Astrocyte of the hippocampus (primary cell): ENCODE measurements at regions not wholly inside any gene's neighbourhood (a gene's known extent, or its start where the extent isn't known, plus 50 kb on each side); places are given as distances from the start of the nearest gene placed in this dataset.
A peak's percentile ranks its signal among the peaks of the same experiment; 100 is the strongest.
"Not testable (repeated sequence)": the region's sequence is repeated elsewhere in the genome, so short reads cannot be mapped to it uniquely, and the experiment has no call there.

Experiments used
- DNase-seq: peaks from one replicate; pipeline ENCODE4 v3.0.0; 2011; ENCODE audit warnings: low read depth, low spot score

DNA sequence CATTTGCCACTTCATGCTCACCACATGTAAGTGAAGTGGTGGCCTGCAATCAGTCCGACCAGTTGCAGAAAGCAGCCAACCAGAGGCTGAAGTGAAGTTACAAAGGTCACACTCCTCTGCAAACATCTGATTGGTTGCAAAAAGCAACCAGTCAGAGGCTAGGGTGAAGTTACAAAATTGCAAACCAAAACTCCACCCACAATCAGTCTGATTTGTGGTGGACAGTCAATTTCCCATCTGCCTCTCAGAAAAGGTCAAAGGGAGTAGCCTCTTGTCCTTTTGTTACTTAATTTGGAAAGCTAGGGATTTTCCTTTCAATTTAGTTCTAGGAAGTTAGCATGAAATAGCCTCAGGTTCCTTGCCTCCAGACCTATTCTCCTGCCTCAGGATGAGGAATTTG, 185.0 kb downstream of the UXS1 start:
- DNase-seq = no peak

- DNase-seq = no peak
Measured at GRCh38 chr2:106004851-106005250, 189.2 kb downstream of the UXS1 start.

- DNase-seq = no peak
Measured at GRCh38 chr2:105999211-105999989, 194.7 kb downstream of the UXS1 start.

GRCh38 chr2:105997711-105998110, 196.4 kb downstream of the UXS1 start:
- no peak for DNase-seq

- DNase-seq = no peak
Measured at GRCh38 chr2:105990624-105991023, 203.5 kb downstream of the UXS1 start.

GRCh38 chr2:105989803-105990202, 204.3 kb downstream of the UXS1 start:
- DNase-seq = not testable (repeated sequence)

- no peak for DNase-seq
Measured at GRCh38 chr2:105989070-105989469, 205.0 kb downstream of the UXS1 start.

DNA sequence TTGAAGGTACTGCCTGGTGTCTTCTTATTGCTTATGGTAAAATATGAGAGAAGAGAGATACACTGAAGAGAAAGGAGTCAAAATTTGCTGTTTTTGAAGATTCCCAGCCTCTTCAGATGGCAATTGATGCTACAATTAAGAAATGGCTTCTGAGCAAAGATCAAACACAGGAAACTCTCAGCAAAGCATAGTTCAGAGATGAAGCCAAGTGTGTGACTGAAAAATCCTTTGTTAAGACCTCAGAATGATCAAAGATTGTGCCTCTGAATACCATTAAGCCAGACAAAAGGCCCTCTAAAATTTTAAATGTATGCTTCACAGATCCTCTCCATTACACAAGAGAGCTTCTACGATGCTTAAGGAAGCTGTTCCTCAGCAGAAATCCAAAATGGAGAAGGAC, 216.3 kb downstream of the UXS1 start:
- no peak for DNase-seq

DNA sequence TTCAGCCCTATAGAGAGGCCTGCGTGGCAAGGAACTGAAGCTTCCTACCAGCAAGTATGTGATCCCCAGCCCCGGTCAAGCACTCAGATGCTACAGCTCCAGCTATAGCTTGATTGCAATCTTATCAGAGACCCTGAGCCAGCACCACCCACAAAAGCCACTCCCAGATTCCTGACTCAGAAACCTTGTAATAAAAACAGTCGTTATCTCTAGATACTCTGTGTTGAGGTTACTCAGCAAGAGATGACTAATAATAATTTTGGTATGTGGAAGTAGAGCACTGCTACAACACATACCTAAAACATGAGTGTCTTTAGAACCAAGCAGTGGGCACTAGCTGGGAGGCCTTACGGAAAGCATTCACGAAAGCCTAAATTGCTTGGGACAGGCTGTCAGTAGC, 216.9 kb downstream of the UXS1 start:
- peak; percentile 50 for DNase-seq

DNA sequence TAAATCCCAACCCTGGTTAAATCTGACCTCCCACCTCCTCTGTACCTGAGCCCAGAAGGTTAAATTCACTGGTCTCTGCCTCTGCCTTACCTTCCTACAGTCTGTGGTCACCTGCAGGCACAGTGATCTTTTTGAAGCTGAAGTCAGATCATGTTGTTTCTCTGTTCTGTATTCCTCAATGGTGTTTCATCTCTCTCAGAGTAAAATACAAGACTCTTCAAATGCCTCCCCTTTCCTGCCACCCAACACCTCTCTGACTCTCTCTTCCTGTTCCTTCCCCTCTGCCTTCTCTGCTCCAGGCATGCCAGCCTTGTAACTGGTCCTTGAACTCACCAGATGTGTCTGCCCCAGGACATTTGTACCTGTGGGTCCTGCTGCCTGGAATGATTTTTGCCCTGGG, 219.3 kb downstream of the UXS1 start:
- no peak for DNase-seq

- no peak for DNase-seq
Measured at GRCh38 chr2:105972927-105973326, 221.2 kb downstream of the UXS1 start.

DNA sequence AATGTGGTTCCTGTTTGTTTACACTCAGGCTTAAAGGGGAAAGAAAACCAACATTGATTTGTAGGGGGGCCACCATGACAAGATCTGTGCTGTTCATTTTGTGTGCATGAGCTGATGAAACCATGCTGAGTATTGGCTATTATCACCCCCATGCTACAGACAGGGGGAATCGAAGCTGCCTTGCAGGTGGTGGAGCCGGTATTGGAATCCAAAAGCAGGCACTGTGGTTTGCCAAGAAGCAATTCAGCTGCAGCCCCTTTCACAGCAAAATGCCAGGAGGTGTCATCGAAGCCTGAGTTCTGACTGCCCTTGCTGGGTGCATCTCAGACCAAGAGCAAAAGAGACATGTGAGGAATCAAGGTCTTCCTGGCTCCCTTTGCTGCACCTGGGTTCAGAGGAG, 221.9 kb downstream of the UXS1 start:
- DNase-seq = no peak

- DNase-seq = peak; percentile 13
Measured at GRCh38 chr2:105969552-105969951, 224.5 kb downstream of the UXS1 start.

GRCh38 chr2:105962221-105962620, 217.5 kb downstream of the NCK2 start:
- DNase-seq = no peak

- no peak for DNase-seq
Measured at GRCh38 chr2:105961599-105962146, 217.0 kb downstream of the NCK2 start.

DNA sequence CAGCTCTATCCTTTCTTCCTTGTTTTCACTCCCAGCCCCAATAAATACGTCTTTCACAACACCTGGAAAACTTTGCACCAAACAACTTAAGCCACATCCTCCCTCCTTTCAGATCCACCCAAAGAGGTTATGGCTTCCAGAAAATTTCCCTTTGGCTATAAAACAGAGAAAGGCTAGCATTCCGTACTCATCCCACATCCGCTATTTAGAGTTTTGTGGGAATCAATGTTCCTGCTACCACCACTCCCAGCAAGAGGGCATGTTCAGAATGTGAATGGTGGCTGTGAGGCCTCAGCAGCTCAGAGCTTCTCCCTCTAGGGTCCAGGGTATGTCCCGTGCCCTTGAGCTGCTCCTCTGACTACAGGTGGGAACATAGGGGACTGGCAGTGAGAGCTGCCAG, 214.6 kb downstream of the NCK2 start:
- no peak for DNase-seq

DNA sequence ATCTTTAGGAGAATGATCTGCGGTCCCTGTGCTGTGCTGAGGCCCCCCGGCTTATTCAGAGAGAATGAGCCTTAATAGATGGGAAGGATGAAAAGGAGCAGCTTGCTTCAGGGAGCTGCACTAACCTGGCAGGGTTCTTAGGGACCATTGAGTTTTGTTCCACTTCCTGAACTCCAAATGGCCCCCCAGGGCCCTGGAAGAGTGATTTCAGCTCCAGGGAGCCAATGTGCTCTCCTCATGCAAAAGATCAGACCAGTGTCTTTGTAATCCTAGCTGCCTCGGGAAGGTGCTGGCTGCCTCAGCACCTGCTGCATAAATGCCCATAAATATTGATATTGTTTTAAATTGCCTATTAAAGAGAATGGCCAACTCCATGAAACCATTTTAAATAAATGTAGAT, 210.2 kb downstream of the NCK2 start:
- DNase-seq = no peak

- DNase-seq = no peak
Measured at GRCh38 chr2:105953942-105954341, 209.2 kb downstream of the NCK2 start.

DNA sequence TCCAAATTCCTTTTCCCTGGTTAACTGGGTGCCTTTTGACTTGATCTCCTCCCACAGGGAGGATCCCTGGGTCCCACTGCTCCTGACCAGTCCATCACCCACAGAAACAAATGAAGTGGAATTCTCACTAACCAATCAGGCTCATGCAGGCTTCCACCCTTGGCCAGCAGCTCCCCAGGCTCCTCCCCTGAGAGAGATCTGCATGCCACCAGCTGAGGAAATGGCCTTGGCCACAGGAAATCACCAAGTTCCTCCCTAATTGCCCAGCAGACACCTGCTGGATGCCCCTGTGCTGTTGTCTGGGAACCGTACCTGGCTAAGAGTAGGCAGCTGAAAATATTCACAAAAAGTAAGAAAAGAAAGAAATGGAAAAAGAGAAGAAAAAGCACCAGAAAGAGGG, 207.4 kb downstream of the NCK2 start:
- DNase-seq = no peak

DNA sequence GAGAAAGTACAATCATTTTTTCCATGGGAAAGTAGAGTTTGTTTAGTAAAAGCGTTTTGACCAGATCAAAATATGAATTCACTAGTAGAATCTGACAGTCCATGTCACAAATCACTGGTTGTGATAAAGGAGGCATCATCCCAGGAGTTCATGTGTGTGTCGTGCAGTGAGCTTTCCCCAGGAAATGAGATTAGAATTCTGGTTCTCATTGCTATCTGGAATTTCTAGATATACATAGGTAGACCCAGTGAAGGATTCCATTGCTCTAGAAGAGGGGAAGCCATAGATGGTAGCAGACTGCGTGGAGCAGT, 206.6 kb downstream of the NCK2 start:
- DNase-seq = no peak

- peak; percentile 43 for DNase-seq
Measured at GRCh38 chr2:105950521-105951383, 206.0 kb downstream of the NCK2 start.

GRCh38 chr2:105943977-105944376, 199.3 kb downstream of the NCK2 start:
- no peak for DNase-seq
